ENCODE measurements at regions not wholly inside any gene's neighbourhood (a gene's known extent, or its start where the extent isn't known, plus 50 kb on each side); places are given as distances from the start of the nearest gene placed in this dataset.

DNA sequence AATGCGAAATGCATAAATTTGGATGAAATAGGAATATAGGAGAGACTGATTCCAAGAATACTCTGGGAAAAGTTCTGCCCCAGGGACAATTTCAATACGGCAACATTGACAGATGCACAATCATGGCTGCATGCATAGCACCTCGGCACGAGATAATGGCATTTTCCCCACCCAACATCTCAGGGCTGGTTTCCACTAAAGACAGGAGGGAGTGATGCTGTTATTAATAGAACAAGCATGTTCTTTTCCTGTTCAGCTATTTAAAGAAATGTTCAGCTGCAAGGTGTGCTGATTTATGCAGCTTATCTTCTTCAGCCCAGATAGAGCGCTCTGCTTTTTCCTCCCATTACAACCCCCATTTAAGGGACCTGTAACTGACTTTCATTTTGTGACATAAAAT, 740.2 kb downstream of the TLR4 start:
- no peak overlapping the region for H3K27ac Mint-ChIP-seq
- TF ChIP-seq, protein P1, sequence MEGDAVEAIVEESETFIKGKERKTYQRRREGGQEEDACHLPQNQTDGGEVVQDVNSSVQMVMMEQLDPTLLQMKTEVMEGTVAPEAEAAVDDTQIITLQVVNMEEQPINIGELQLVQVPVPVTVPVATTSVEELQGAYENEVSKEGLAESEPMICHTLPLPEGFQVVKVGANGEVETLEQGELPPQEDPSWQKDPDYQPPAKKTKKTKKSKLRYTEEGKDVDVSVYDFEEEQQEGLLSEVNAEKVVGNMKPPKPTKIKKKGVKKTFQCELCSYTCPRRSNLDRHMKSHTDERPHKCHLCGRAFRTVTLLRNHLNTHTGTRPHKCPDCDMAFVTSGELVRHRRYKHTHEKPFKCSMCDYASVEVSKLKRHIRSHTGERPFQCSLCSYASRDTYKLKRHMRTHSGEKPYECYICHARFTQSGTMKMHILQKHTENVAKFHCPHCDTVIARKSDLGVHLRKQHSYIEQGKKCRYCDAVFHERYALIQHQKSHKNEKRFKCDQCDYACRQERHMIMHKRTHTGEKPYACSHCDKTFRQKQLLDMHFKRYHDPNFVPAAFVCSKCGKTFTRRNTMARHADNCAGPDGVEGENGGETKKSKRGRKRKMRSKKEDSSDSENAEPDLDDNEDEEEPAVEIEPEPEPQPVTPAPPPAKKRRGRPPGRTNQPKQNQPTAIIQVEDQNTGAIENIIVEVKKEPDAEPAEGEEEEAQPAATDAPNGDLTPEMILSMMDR (IDR thresholded peaks at IDR 0.05; ENCODE audit: unreplicated experiment) = no peak
- H3K36me3 Mint-ChIP-seq (ENCODE audit: insufficient read depth) = no peaks in the 10 kb centered on the region
- DNase-seq (ENCODE audit: low spot score, unreplicated experiment) = no peak
- H3K27me3 Mint-ChIP-seq = peaks cover 4% of the 10 kb centered on the region
- H3K4me3 Mint-ChIP-seq (ENCODE audit: low read depth) = no peak overlapping the region
- no peaks in the 10 kb centered on the region for H3K4me1 Mint-ChIP-seq (ENCODE audit: low read depth)
- no peaks in the 10 kb centered on the region for H3K9me3 Mint-ChIP-seq (ENCODE audit: low read depth)

DNA sequence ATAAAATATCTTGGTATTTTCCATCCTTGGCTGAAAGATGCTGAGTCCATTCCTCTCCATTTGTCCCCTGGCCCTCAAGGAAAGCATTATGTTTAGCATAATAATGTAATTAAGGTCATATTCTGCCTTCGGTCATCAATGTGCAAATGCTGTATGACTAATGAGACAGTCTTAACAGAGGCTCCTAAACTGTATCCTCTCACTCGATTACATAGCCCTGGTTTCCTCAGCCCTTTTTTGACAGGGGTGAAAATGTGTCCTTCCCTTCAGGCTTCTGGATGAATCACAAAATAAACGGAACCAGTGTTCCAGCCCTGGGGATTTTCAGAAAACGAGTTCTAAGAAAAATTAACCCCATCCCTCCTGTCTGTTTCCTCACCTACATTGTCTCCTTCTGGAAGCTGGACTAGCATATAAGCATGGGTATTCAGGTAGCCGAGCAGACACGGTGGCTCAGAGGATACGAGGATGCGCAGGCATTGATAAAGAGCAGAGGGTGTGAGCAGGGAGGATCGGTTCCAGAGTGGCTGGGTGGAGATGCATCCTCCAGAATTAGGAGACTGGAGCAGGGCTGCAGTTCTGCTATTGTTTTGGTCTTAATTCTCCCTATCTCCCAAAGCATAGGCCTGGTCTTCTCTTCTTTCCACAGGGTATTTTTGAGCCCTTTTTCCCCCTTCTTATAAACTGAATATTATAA, 742.9 kb downstream of the TLR4 start:
- H3K4me3 Mint-ChIP-seq (ENCODE audit: low read depth) = no peak overlapping the region

DNA sequence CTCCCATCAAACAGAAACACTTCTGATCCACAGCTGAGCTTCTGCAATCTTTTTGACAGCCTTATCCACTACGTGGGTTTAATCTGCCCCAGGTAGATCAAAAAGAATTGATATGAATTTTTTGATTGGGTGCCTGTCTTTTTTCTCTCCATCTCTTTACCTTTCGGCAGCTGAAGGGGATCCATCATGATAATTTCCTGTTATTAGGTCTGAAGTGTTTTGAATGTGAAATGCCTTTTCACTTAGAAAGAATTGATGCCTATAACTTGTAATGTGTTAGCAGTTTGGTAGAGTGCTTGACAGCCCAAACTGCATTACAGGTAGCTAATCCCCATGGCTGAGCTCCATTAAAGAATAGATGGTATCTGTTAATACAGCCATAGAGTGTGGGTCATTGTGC, 745.4 kb downstream of the TLR4 start:
- H3K4me3 Mint-ChIP-seq (ENCODE audit: low read depth) = no peak overlapping the region
- TF ChIP-seq, protein P1 (IDR thresholded peaks at IDR 0.05; ENCODE audit: unreplicated experiment) = no peak

More for the DNA sequence above, 742.9 kb downstream of the TLR4 start:
- DNase-seq (ENCODE audit: low spot score, unreplicated experiment) = no peak
- TF ChIP-seq, protein P1 (IDR thresholded peaks at IDR 0.05; ENCODE audit: unreplicated experiment) = no peak
- H3K36me3 Mint-ChIP-seq (ENCODE audit: insufficient read depth) = no peaks in the 10 kb centered on the region
- no peaks in the 10 kb centered on the region for H3K4me1 Mint-ChIP-seq (ENCODE audit: low read depth)
- peaks cover 4% of the 10 kb centered on the region for H3K27me3 Mint-ChIP-seq
- H3K27ac Mint-ChIP-seq = no peak overlapping the region
- no peaks in the 10 kb centered on the region for H3K9me3 Mint-ChIP-seq (ENCODE audit: low read depth)

DNA sequence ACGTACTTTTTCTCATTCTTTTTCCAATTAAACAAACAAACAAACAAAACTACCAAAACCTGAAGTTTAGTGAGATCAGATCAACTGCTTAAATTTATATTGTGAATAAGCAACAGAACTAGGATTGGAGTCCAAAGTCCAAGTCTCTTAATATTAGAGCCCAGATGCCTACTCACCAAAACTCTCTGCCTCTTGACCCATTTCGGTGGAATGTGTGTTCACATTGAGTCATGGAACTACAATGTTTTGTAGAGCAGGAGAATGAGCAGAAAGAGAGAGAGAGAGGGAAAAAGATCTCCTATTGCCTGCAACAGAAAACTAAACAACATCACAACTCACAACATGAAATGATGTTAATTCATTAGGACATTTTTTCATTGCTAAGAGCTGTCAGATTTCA, 751.1 kb downstream of the TLR4 start:
- TF ChIP-seq, protein P1 (IDR thresholded peaks at IDR 0.05; ENCODE audit: unreplicated experiment) = no peak
- Mint-ChIP-seq H3K36me3 (ENCODE audit: insufficient read depth) (no peaks in the 10 kb centered on the region), H3K27ac (no peak overlapping the region), H3K4me1 (ENCODE audit: low read depth) (no peaks in the 10 kb centered on the region), H3K27me3 (peaks cover 4% of the 10 kb centered on the region), H3K4me3 (ENCODE audit: low read depth) (no peak overlapping the region), H3K9me3 (ENCODE audit: low read depth) (no peaks in the 10 kb centered on the region)
- DNase-seq (ENCODE audit: low spot score, unreplicated experiment) = no peak

More for the DNA sequence above, 745.4 kb downstream of the TLR4 start:
- DNase-seq (ENCODE audit: low spot score, unreplicated experiment) = no peak
- Mint-ChIP-seq H3K4me1 (ENCODE audit: low read depth) (no peaks in the 10 kb centered on the region), H3K27me3 (peaks cover 4% of the 10 kb centered on the region), H3K27ac (no peak overlapping the region), H3K9me3 (ENCODE audit: low read depth) (no peaks in the 10 kb centered on the region), H3K36me3 (ENCODE audit: insufficient read depth) (no peaks in the 10 kb centered on the region)

DNA sequence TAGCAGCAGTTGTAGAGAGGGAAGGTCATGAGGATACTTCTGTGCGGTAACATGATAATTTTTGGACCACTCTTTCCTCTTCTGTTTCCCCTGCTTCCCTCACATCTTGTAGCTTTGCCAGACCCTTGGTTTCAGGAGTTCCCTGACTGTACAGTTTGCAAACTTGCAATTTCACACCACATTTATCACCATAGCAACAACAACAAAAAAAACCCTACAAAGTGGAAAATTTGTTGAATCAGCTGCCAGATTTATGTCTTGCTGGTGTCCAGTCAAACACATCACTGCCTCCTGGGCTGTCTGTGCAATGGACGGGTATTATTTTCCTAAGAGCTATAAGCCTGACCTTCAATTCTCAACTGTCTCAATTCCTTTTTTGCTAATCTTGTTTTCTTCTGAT, 751.6 kb downstream of the TLR4 start:
- Mint-ChIP-seq H3K36me3 (ENCODE audit: insufficient read depth) (no peaks in the 10 kb centered on the region), H3K9me3 (ENCODE audit: low read depth) (no peaks in the 10 kb centered on the region), H3K27me3 (peaks cover 4% of the 10 kb centered on the region), H3K4me3 (ENCODE audit: low read depth) (no peak overlapping the region), H3K4me1 (ENCODE audit: low read depth) (no peaks in the 10 kb centered on the region), H3K27ac (no peak overlapping the region)
- TF ChIP-seq, protein P1 (IDR thresholded peaks at IDR 0.05; ENCODE audit: unreplicated experiment) = no peak
- no peak for DNase-seq (ENCODE audit: low spot score, unreplicated experiment)

Data from progenitor cell of endocrine pancreas (in vitro differentiated cells).